ENCODE measurements at regions not wholly inside any gene's neighbourhood (a gene's known extent, or its start where the extent isn't known, plus 50 kb on each side); places are given as distances from the start of the nearest gene placed in this dataset.

- H3K4me1 Mint-ChIP-seq (ENCODE audit: low read depth): peaks cover 18% of the 10 kb centered on the region
Observed at GRCh38 chr1:87794788-87795614, 466.3 kb downstream of the LMO4 start.

DNA sequence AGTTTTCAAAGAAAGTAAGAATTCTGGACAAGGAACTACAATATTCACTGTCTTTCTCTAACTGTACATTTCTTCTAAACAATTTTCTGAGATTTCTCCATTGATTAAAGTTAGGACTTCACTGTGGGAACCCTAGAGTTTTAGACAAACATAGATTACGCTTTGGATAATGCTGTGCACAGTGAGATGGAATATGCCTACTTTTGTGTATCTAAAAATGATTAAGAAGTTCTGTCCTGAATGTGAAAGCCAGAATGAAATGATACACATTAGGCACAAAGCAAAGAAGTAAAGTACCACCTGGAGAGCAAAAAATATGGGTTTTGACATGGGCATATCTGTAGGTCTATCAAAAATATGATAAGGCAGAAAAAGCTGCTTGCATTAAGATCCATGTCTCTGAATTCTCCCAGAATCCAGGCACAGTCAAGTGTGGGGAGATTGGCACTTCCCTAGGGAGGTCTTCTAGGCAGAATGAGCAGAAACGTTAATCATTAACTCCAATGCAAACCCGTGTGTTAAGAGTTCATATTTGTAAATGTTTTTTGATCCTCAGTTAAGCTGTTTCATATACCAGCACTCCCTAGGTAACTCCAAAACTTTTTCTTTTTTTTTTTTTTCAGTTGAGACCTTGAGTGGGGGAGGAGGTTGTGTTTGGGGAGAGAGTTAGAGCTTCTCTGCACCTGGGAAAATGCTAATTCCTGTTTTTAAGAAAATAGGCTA is 467.1 kb downstream of the LMO4 start:
- TF ChIP-seq, protein P1, sequence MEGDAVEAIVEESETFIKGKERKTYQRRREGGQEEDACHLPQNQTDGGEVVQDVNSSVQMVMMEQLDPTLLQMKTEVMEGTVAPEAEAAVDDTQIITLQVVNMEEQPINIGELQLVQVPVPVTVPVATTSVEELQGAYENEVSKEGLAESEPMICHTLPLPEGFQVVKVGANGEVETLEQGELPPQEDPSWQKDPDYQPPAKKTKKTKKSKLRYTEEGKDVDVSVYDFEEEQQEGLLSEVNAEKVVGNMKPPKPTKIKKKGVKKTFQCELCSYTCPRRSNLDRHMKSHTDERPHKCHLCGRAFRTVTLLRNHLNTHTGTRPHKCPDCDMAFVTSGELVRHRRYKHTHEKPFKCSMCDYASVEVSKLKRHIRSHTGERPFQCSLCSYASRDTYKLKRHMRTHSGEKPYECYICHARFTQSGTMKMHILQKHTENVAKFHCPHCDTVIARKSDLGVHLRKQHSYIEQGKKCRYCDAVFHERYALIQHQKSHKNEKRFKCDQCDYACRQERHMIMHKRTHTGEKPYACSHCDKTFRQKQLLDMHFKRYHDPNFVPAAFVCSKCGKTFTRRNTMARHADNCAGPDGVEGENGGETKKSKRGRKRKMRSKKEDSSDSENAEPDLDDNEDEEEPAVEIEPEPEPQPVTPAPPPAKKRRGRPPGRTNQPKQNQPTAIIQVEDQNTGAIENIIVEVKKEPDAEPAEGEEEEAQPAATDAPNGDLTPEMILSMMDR (IDR thresholded peaks at IDR 0.05): no peak
- no peaks in the 10 kb centered on the region for H3K27me3 Mint-ChIP-seq (ENCODE audit: low read depth)
- H3K27ac Mint-ChIP-seq (ENCODE audit: unreplicated experiment): peak overlapping the region; percentile 23
- DNase-seq (ENCODE audit: low spot score): no peak
- peaks cover 2% of the 10 kb centered on the region for H3K9me3 Mint-ChIP-seq (ENCODE audit: low read depth)
- peaks cover 18% of the 10 kb centered on the region for H3K4me1 Mint-ChIP-seq (ENCODE audit: low read depth)
- no peak overlapping the region for H3K4me3 Mint-ChIP-seq (ENCODE audit: unreplicated experiment)
- no peaks in the 10 kb centered on the region for H3K36me3 Mint-ChIP-seq (ENCODE audit: low read depth)

More at GRCh38 chr1:87794788-87795614, 466.3 kb downstream of the LMO4 start:
- no peaks in the 10 kb centered on the region for H3K36me3 Mint-ChIP-seq (ENCODE audit: low read depth)
- TF ChIP-seq, protein P1 (IDR thresholded peaks at IDR 0.05): no peak
- H3K9me3 Mint-ChIP-seq (ENCODE audit: low read depth): no peaks in the 10 kb centered on the region
- no peak overlapping the region for H3K4me3 Mint-ChIP-seq (ENCODE audit: unreplicated experiment)
- no peak overlapping the region for H3K27ac Mint-ChIP-seq (ENCODE audit: unreplicated experiment)
- no peak for DNase-seq (ENCODE audit: low spot score)
- H3K27me3 Mint-ChIP-seq (ENCODE audit: low read depth): no peaks in the 10 kb centered on the region

GRCh38 chr1:87796471-87796901 is 467.8 kb downstream of the LMO4 start:
- peaks cover 18% of the 10 kb centered on the region for H3K4me1 Mint-ChIP-seq (ENCODE audit: low read depth)
- DNase-seq (ENCODE audit: low spot score): no peak
- H3K36me3 Mint-ChIP-seq (ENCODE audit: low read depth): no peaks in the 10 kb centered on the region
- no peaks in the 10 kb centered on the region for H3K27me3 Mint-ChIP-seq (ENCODE audit: low read depth)
- H3K27ac Mint-ChIP-seq (ENCODE audit: unreplicated experiment): no peak overlapping the region
- TF ChIP-seq, protein P1 (IDR thresholded peaks at IDR 0.05): no peak
- H3K9me3 Mint-ChIP-seq (ENCODE audit: low read depth): peaks cover 4% of the 10 kb centered on the region
- no peak overlapping the region for H3K4me3 Mint-ChIP-seq (ENCODE audit: unreplicated experiment)

GRCh38 chr1:87799451-87799850 is 470.8 kb downstream of the LMO4 start:
- TF ChIP-seq, protein P1 (IDR thresholded peaks at IDR 0.05): no peak
- H3K4me1 Mint-ChIP-seq (ENCODE audit: low read depth): peaks cover 18% of the 10 kb centered on the region
- no peak overlapping the region for H3K4me3 Mint-ChIP-seq (ENCODE audit: unreplicated experiment)
- no peak overlapping the region for H3K27ac Mint-ChIP-seq (ENCODE audit: unreplicated experiment)
- H3K36me3 Mint-ChIP-seq (ENCODE audit: low read depth): no peaks in the 10 kb centered on the region
- peaks cover 4% of the 10 kb centered on the region for H3K9me3 Mint-ChIP-seq (ENCODE audit: low read depth)
- H3K27me3 Mint-ChIP-seq (ENCODE audit: low read depth): no peaks in the 10 kb centered on the region
- DNase-seq (ENCODE audit: low spot score): no peak

- H3K36me3 Mint-ChIP-seq (ENCODE audit: low read depth): no peaks in the 10 kb centered on the region
- no peaks in the 10 kb centered on the region for H3K27me3 Mint-ChIP-seq (ENCODE audit: low read depth)
- DNase-seq (ENCODE audit: low spot score): no peak
- H3K4me1 Mint-ChIP-seq (ENCODE audit: low read depth): peaks cover 15% of the 10 kb centered on the region
- H3K4me3 Mint-ChIP-seq (ENCODE audit: unreplicated experiment): no peak overlapping the region
- peaks cover 4% of the 10 kb centered on the region for H3K9me3 Mint-ChIP-seq (ENCODE audit: low read depth)
- TF ChIP-seq, protein P1 (IDR thresholded peaks at IDR 0.05): no peak
- H3K27ac Mint-ChIP-seq (ENCODE audit: unreplicated experiment): no peak overlapping the region
Observed at GRCh38 chr1:87800006-87800405, 471.3 kb downstream of the LMO4 start.
